ENCODE measurements at regions not wholly inside any gene's neighbourhood (a gene's known extent, or its start where the extent isn't known, plus 50 kb on each side); places are given as distances from the start of the nearest gene placed in this dataset.

GRCh38 chr2:15092691-15093090 is 460.2 kb downstream of the LRATD1 start:
- TF ChIP-seq GLIS3 (CRISPR knock-in tag; IDR thresholded peaks at IDR 0.05) (no peak), ESRRG (CRISPR knock-in tag; IDR thresholded peaks at IDR 0.05) (no peak), CSRNP3 (CRISPR knock-in tag; IDR thresholded peaks at IDR 0.05) (no peak), ZNF70 (CRISPR knock-in tag; IDR thresholded peaks at IDR 0.05) (no peak)
- ATAC-seq = no peak

GRCh38 chr2:15094161-15094560 is 461.6 kb downstream of the LRATD1 start:
- no peak for TF ChIP-seq OSR1 (CRISPR knock-in tag; IDR thresholded peaks at IDR 0.05)
- TF ChIP-seq TCF4 (CRISPR knock-in tag; IDR thresholded peaks at IDR 0.05; ENCODE audit: borderline replicate concordance) = no peak
- no peak for TF ChIP-seq ESRRG (CRISPR knock-in tag; IDR thresholded peaks at IDR 0.05)
- no peak for TF ChIP-seq RARB (CRISPR knock-in tag; IDR thresholded peaks at IDR 0.05)
- no peak for TF ChIP-seq CSRNP3 (CRISPR knock-in tag; IDR thresholded peaks at IDR 0.05)
- TF ChIP-seq ISL1 (CRISPR knock-in tag; IDR thresholded peaks at IDR 0.05) = no peak
- TF ChIP-seq ZNF565 (CRISPR knock-in tag; conservative IDR thresholded peaks at IDR 0.05; ENCODE audit: low read depth) = no peak
- no peak for TF ChIP-seq BACH2 (CRISPR knock-in tag; IDR thresholded peaks at IDR 0.05; ENCODE audit: borderline replicate concordance)
- no peak for TF ChIP-seq CREB5 (CRISPR knock-in tag; IDR thresholded peaks at IDR 0.05; ENCODE audit: low read depth)
- no peak for TF ChIP-seq CSDC2 (CRISPR knock-in tag; IDR thresholded peaks at IDR 0.05)
- ATAC-seq = no peak

GRCh38 chr2:15096873-15097272 is 464.3 kb downstream of the NBAS start:
- no peak for ATAC-seq
- no peak for TF ChIP-seq CSDC2 (CRISPR knock-in tag; IDR thresholded peaks at IDR 0.05)
- no peak for TF ChIP-seq OSR1 (CRISPR knock-in tag; IDR thresholded peaks at IDR 0.05)
- TF ChIP-seq ISL1 (CRISPR knock-in tag; IDR thresholded peaks at IDR 0.05) = no peak
- no peak for TF ChIP-seq ZNF8 (CRISPR knock-in tag; IDR thresholded peaks at IDR 0.05)
- TF ChIP-seq TOX (CRISPR knock-in tag; IDR thresholded peaks at IDR 0.05; ENCODE audit: borderline replicate concordance) = no peak
- no peak for TF ChIP-seq TCF4 (CRISPR knock-in tag; IDR thresholded peaks at IDR 0.05; ENCODE audit: borderline replicate concordance)
- TF ChIP-seq ZFP30 (CRISPR knock-in tag; IDR thresholded peaks at IDR 0.05) = no peak
- TF ChIP-seq ESRRG (CRISPR knock-in tag; IDR thresholded peaks at IDR 0.05) = no peak
- no peak for TF ChIP-seq RARB (CRISPR knock-in tag; IDR thresholded peaks at IDR 0.05)
- no peak for TF ChIP-seq ZC3H10 (CRISPR knock-in tag; IDR thresholded peaks at IDR 0.05)

GRCh38 chr2:15107137-15107536 is 454.0 kb downstream of the NBAS start:
- TF ChIP-seq OSR1 (CRISPR knock-in tag; IDR thresholded peaks at IDR 0.05) = no peak
- no peak for TF ChIP-seq SNAI2 (CRISPR knock-in tag; IDR thresholded peaks at IDR 0.05)
- TF ChIP-seq ZNF8 (CRISPR knock-in tag; IDR thresholded peaks at IDR 0.05) = no peak
- no peak for TF ChIP-seq GLIS3 (CRISPR knock-in tag; IDR thresholded peaks at IDR 0.05)
- no peak for TF ChIP-seq TOX (CRISPR knock-in tag; IDR thresholded peaks at IDR 0.05; ENCODE audit: borderline replicate concordance)
- TF ChIP-seq PPARA (CRISPR knock-in tag; IDR thresholded peaks at IDR 0.05; ENCODE audit: borderline replicate concordance) = no peak
- no peak for ATAC-seq

GRCh38 chr2:15111718-15112117 is 449.4 kb downstream of the NBAS start:
- TF ChIP-seq TOX (CRISPR knock-in tag; IDR thresholded peaks at IDR 0.05; ENCODE audit: borderline replicate concordance) (no peak), CSDC2 (CRISPR knock-in tag; IDR thresholded peaks at IDR 0.05) (no peak), BACH2 (CRISPR knock-in tag; IDR thresholded peaks at IDR 0.05; ENCODE audit: borderline replicate concordance) (no peak), PPARA (CRISPR knock-in tag; IDR thresholded peaks at IDR 0.05; ENCODE audit: borderline replicate concordance) (no peak), CREB5 (CRISPR knock-in tag; IDR thresholded peaks at IDR 0.05; ENCODE audit: low read depth) (no peak), ZFP3 (CRISPR knock-in tag; IDR thresholded peaks at IDR 0.05) (no peak), TSHZ2 (CRISPR knock-in tag; IDR thresholded peaks at IDR 0.05) (no peak), ISL1 (CRISPR knock-in tag; IDR thresholded peaks at IDR 0.05) (no peak), ZNF565 (CRISPR knock-in tag; conservative IDR thresholded peaks at IDR 0.05; ENCODE audit: low read depth) (no peak), ZC3H10 (CRISPR knock-in tag; IDR thresholded peaks at IDR 0.05) (no peak), ESRRG (CRISPR knock-in tag; IDR thresholded peaks at IDR 0.05) (no peak), POU6F1 (CRISPR knock-in tag; IDR thresholded peaks at IDR 0.05; ENCODE audit: borderline replicate concordance, low read depth) (no peak), SNAI2 (CRISPR knock-in tag; IDR thresholded peaks at IDR 0.05) (no peak), OSR1 (CRISPR knock-in tag; IDR thresholded peaks at IDR 0.05) (no peak), TCF4 (CRISPR knock-in tag; IDR thresholded peaks at IDR 0.05; ENCODE audit: borderline replicate concordance) (no peak)
- no peak for ATAC-seq
